Activated naive CD8-positive, alpha-beta T cell treated with anti-CD3 and anti-CD28 coated beads, Interleukin-2, amount 10 ng/mL, durations not matched to agents 7 days and 5 days (primary cell): ENCODE measurements at regions not wholly inside any gene's neighbourhood (a gene's known extent, or its start where the extent isn't known, plus 50 kb on each side); places are given as distances from the start of the nearest gene placed in this dataset.
"Not testable (repeated sequence)": the region's sequence is repeated elsewhere in the genome, so short reads cannot be mapped to it uniquely, and the experiment has no call there.

ENCODE experiments used
- ATAC-seq: fragments of 150-1000 bp; cut with Tn5 transposase; one replicate; pipeline ENCODE4 v1.10.0; 2021; ENCODE audit warnings: low read depth, moderate library complexity
- POLR2A ChIA-PET: fragments of 350-600 bp; sonication (Branson Sonifier 250); formaldehyde crosslinking; loops from one replicate; lab custom pipeline; 2021; ENCODE audit warnings: antibody characterized with exemption; lab: Charles Lee
- DNase-seq: peaks from one replicate; pipeline ENCODE4 v3.0.0; 2021
- H3K27ac Mint-ChIP-seq: one replicate; pipeline ENCODE4 v1.8.0; 2022; ENCODE audit warnings: mild to moderate bottlenecking, mixed read lengths
- H3K27me3 Mint-ChIP-seq: one replicate; pipeline ENCODE4 v1.8.0; 2022; ENCODE audit warnings: mild to moderate bottlenecking, moderate library complexity, mixed read lengths
- H3K36me3 Mint-ChIP-seq: one replicate; pipeline ENCODE4 v1.8.0; 2021; ENCODE audit warnings: mild to moderate bottlenecking, mixed read lengths
- H3K4me1 Mint-ChIP-seq: one replicate; pipeline ENCODE4 v1.8.0; 2021; ENCODE audit warnings: mixed read lengths
- H3K4me3 Mint-ChIP-seq: one replicate; pipeline ENCODE4 v1.8.0; 2022; ENCODE audit warnings: mild to moderate bottlenecking, moderate library complexity, mixed read lengths
- H3K9me3 Mint-ChIP-seq: one replicate; pipeline ENCODE4 v1.8.0; 2021; ENCODE audit warnings: mixed read lengths

- Mint-ChIP-seq H3K4me1 (no peaks in the 10 kb centered on the region), H3K27me3 (peaks cover 8% of the 10 kb centered on the region), H3K4me3 (no peak overlapping the region), H3K9me3 (peaks cover 17% of the 10 kb centered on the region), H3K36me3 (no peaks in the 10 kb centered on the region), H3K27ac (no peak overlapping the region)
- POLR2A ChIA-PET, result no interaction called here
- no peak for DNase-seq
- no peak for ATAC-seq
Observed at GRCh38 chr10:113477451-113477850, 75.4 kb upstream of the HABP2 start.

GRCh38 chr10:113479346-113480080 is 73.3 kb upstream of the HABP2 start:
- no peak overlapping the region for H3K27ac Mint-ChIP-seq
- peaks cover 6% of the 10 kb centered on the region for H3K27me3 Mint-ChIP-seq
- POLR2A ChIA-PET, result no interaction called here
- peaks cover 17% of the 10 kb centered on the region for H3K9me3 Mint-ChIP-seq
- no peak for ATAC-seq
- no peaks in the 10 kb centered on the region for H3K36me3 Mint-ChIP-seq
- no peak overlapping the region for H3K4me3 Mint-ChIP-seq
- H3K4me1 Mint-ChIP-seq, result no peaks in the 10 kb centered on the region
- no peak for DNase-seq

DNA sequence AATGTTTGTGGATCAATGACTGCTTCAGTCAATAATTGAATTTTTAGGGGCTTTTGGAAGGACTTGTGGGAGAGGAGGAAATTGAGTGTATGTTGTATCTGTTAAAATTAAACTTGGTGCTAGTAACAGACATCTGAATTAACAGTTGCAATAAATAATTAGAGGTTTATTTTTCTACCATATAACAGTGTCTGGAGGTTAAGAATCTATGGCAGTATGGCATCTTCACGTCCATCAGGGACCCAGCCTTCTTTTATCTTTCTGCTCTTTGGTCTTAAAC is 72.8 kb upstream of the HABP2 start:
- H3K9me3 Mint-ChIP-seq, result peaks cover 17% of the 10 kb centered on the region
- ATAC-seq (no peak), DNase-seq (no peak)
- no peak overlapping the region for H3K27ac Mint-ChIP-seq
- no peak overlapping the region for H3K4me3 Mint-ChIP-seq
- peaks cover 6% of the 10 kb centered on the region for H3K27me3 Mint-ChIP-seq
- H3K36me3 Mint-ChIP-seq, result no peaks in the 10 kb centered on the region
- POLR2A ChIA-PET, result no interaction called here
- H3K4me1 Mint-ChIP-seq, result no peaks in the 10 kb centered on the region

DNA sequence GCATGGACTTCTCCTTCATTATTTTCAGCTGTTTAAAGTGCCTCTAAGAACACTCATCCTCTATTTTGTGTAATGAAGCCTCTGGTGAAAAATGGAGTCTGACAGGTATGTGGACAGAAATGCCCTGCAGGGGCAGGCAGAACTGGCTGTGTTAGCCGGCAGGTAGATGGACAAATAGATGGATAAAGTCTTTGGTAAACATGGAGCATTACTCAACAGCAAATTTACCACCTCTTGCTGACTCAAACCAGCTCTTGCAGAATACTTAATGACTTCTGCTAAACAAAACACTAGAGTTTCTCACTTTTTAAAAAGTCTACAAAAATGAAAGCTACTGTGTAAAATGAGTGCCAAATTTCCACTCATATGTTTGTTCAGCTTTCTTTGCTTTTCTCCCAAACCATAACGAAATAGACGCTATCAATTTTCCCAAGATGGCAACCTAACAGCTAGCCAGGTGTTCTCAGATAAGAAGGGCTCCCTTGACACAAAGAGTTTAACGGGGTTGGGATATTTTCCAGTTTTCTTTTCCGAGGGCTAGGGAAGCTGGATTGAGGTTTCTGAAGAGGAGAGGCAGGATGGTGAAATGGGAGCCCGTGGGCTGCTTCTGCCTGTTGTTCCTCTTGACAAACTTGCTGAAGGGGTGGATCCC is 71.9 kb upstream of the HABP2 start:
- Mint-ChIP-seq H3K4me1 (no peaks in the 10 kb centered on the region), H3K9me3 (peaks cover 17% of the 10 kb centered on the region), H3K4me3 (no peak overlapping the region), H3K36me3 (no peaks in the 10 kb centered on the region), H3K27me3 (peaks cover 6% of the 10 kb centered on the region), H3K27ac (no peak overlapping the region)
- POLR2A ChIA-PET, result no interaction called here
- ATAC-seq (no peak), DNase-seq (no peak)

DNA sequence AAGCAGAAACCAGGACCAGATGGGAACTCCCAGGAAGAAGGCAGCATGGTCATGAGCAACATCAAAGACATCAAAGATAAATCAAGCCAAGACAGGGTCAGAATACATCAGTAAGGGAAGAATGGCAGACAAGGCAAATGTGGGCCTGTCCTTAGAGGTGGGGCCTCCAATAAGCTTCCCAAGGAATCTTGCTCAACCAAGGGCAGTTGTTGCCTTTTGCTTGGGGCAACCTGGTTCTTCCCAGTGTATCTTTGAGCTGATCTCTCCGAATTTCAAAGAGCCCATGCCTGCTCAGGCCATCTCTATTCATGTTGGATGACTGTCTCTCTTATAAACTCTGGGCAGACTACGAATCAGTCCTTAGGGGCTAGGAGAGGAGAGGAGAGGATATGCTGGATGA is 68.4 kb upstream of the HABP2 start:
- H3K36me3 Mint-ChIP-seq, result no peaks in the 10 kb centered on the region
- no peaks in the 10 kb centered on the region for H3K4me1 Mint-ChIP-seq
- POLR2A ChIA-PET, result no interaction called here
- ATAC-seq (no peak), DNase-seq (no peak)
- H3K4me3 Mint-ChIP-seq, result no peak overlapping the region
- H3K27ac Mint-ChIP-seq, result no peak overlapping the region
- H3K9me3 Mint-ChIP-seq, result peaks cover 11% of the 10 kb centered on the region
- H3K27me3 Mint-ChIP-seq, result peaks cover 10% of the 10 kb centered on the region

GRCh38 chr10:113485736-113486135 is 67.1 kb upstream of the HABP2 start:
- DNase-seq, result no peak
- Mint-ChIP-seq H3K9me3 (peaks cover 1% of the 10 kb centered on the region), H3K27ac (no peak overlapping the region), H3K27me3 (peaks cover 10% of the 10 kb centered on the region), H3K4me1 (no peaks in the 10 kb centered on the region), H3K36me3 (no peaks in the 10 kb centered on the region), H3K4me3 (no peak overlapping the region)
- POLR2A ChIA-PET, result no interaction called here
- no peak for ATAC-seq

- peaks cover 10% of the 10 kb centered on the region for H3K27me3 Mint-ChIP-seq
- POLR2A ChIA-PET, result no interaction called here
- H3K4me3 Mint-ChIP-seq, result no peak overlapping the region
- DNase-seq (no peak), ATAC-seq (no peak)
- no peaks in the 10 kb centered on the region for H3K4me1 Mint-ChIP-seq
- H3K36me3 Mint-ChIP-seq, result no peaks in the 10 kb centered on the region
- H3K27ac Mint-ChIP-seq, result no peak overlapping the region
- H3K9me3 Mint-ChIP-seq, result no peaks in the 10 kb centered on the region
Observed at GRCh38 chr10:113486531-113486930, 66.3 kb upstream of the HABP2 start.

- POLR2A ChIA-PET, result no interaction called here
- H3K9me3 Mint-ChIP-seq, result no peaks in the 10 kb centered on the region
- no peaks in the 10 kb centered on the region for H3K4me1 Mint-ChIP-seq
- no peak overlapping the region for H3K27ac Mint-ChIP-seq
- ATAC-seq (no peak), DNase-seq (no peak)
- no peaks in the 10 kb centered on the region for H3K36me3 Mint-ChIP-seq
- H3K27me3 Mint-ChIP-seq, result peaks cover 7% of the 10 kb centered on the region
- H3K4me3 Mint-ChIP-seq, result no peak overlapping the region
Observed at GRCh38 chr10:113487154-113487553, 65.7 kb upstream of the HABP2 start.

DNA sequence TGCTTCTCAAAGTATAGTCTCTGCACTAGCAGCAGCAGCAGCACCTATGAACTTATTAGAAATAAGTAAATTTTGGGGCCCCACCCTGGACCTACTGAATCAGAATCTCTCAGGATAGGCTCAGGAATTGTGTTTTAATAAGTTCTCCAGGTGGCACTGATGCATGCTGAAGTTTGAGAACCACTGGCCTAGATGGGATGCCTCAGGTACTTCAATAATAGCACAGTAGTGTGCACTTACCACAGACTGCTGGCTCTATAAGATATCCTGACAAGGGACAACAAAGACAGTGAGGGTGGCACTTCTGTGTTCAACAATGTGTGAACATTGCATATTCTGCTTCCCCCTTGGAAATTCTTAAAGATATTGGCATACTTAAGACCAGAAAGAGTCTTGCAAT is 64.7 kb upstream of the HABP2 start:
- ATAC-seq (no peak), DNase-seq (no peak)
- Mint-ChIP-seq H3K27me3 (peaks cover 7% of the 10 kb centered on the region), H3K36me3 (no peaks in the 10 kb centered on the region), H3K4me1 (no peaks in the 10 kb centered on the region), H3K4me3 (no peak overlapping the region), H3K27ac (no peak overlapping the region), H3K9me3 (no peaks in the 10 kb centered on the region)
- POLR2A ChIA-PET, result no interaction called here

- H3K4me1 Mint-ChIP-seq, DNase-seq, ATAC-seq, H3K9me3 Mint-ChIP-seq, H3K27ac Mint-ChIP-seq, H3K4me3 Mint-ChIP-seq, H3K36me3 Mint-ChIP-seq, POLR2A ChIA-PET, H3K27me3 Mint-ChIP-seq: not testable (repeated sequence)
Observed at GRCh38 chr10:113489522-113489921, 63.3 kb upstream of the HABP2 start.

DNA sequence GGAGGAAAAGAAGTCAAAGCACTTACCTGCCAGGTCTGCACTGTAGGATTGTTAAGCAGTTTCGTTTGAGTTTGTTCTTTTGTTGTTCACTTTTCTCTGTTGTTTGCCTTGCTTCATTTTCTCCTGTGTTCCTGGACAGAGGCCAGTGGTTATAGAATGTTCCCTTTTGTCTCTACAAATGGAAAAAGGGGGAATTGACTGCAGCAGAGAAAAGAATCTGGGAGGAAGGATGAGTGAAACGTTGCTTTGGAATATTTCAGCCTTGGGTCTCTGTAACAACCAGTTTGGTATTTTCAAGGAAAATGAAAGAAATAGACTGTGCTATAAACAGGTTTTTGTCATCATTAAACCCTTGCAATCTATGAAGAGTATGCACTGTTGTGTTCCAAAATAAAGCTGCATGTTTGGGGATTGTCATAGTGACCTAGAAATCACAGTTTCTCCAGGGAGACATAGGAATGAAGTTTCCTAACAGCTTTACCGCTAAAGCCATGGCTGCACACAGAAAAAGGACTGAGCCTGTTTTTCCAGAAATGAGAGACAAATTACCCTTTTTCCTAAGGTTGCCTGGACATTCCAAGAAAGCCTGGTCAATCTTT is 60.8 kb upstream of the HABP2 start:
- H3K27me3 Mint-ChIP-seq, result peaks cover 13% of the 10 kb centered on the region
- no peak overlapping the region for H3K4me3 Mint-ChIP-seq
- no peaks in the 10 kb centered on the region for H3K4me1 Mint-ChIP-seq
- POLR2A ChIA-PET, result no interaction called here
- no peaks in the 10 kb centered on the region for H3K9me3 Mint-ChIP-seq
- H3K27ac Mint-ChIP-seq, result no peak overlapping the region
- ATAC-seq (no peak), DNase-seq (no peak)
- no peaks in the 10 kb centered on the region for H3K36me3 Mint-ChIP-seq

DNA sequence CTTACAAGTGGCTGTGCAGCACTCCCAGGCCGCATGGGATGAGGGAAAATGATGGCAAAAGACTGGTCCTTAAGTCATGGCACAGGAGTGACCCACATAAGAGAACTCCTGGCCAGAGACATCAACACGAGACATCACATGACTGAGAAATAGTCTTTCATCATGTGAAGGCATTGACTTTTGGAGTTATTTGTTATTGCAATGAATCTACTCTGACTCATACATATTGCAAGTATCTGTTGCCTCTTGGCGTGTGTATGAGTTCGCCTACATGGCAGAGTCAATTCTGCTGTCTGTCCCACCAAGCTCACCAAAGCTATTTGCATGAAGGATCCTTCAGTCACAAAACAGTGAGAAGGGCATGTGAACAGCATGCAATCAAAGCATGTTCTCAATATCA is 59.7 kb upstream of the HABP2 start:
- no peaks in the 10 kb centered on the region for H3K9me3 Mint-ChIP-seq
- H3K4me3 Mint-ChIP-seq, result no peak overlapping the region
- ATAC-seq (no peak), DNase-seq (no peak)
- H3K27ac Mint-ChIP-seq, result no peak overlapping the region
- peaks cover 1% of the 10 kb centered on the region for H3K4me1 Mint-ChIP-seq
- no peaks in the 10 kb centered on the region for H3K36me3 Mint-ChIP-seq
- peaks cover 16% of the 10 kb centered on the region for H3K27me3 Mint-ChIP-seq
- POLR2A ChIA-PET, result no interaction called here

DNA sequence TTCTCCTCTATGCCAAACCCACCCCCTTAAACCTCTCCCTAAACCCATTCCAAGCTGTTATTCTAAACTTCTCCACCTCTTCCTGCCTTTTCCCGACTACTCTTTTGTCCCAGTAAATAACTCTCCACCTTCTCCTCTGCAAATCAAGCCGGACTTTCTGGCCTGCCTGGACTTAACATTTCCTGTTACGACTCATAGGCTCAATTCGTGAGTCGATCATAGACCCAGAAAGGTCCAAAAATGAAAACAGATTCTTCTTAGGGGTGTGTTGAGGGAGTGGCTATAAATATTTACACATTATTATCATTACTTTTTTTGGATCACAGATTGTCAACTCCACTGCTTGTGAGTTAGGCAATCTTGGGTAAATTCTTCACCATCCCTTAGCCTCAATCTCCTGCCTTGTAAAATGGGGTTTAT is 59.0 kb upstream of the HABP2 start:
- no peak overlapping the region for H3K27ac Mint-ChIP-seq
- no peak overlapping the region for H3K4me3 Mint-ChIP-seq
- H3K9me3 Mint-ChIP-seq, result no peaks in the 10 kb centered on the region
- DNase-seq, result no peak
- POLR2A ChIA-PET, result no interaction called here
- H3K36me3 Mint-ChIP-seq, result no peaks in the 10 kb centered on the region
- peaks cover 1% of the 10 kb centered on the region for H3K4me1 Mint-ChIP-seq
- no peak for ATAC-seq
- H3K27me3 Mint-ChIP-seq, result peaks cover 20% of the 10 kb centered on the region

- no peak for ATAC-seq
- peaks cover 14% of the 10 kb centered on the region for H3K27me3 Mint-ChIP-seq
- no peaks in the 10 kb centered on the region for H3K9me3 Mint-ChIP-seq
- DNase-seq, result no peak
- H3K4me3 Mint-ChIP-seq, result no peak overlapping the region
- POLR2A ChIA-PET, result no interaction called here
- peaks cover 6% of the 10 kb centered on the region for H3K4me1 Mint-ChIP-seq
- H3K27ac Mint-ChIP-seq, result no peak overlapping the region
- no peaks in the 10 kb centered on the region for H3K36me3 Mint-ChIP-seq
Observed at GRCh38 chr10:113494761-113495160, 58.1 kb upstream of the HABP2 start.
